ENCODE measurements at regions not wholly inside any gene's neighbourhood (a gene's known extent, or its start where the extent isn't known, plus 50 kb on each side); places are given as distances from the start of the nearest gene placed in this dataset.

GRCh38 chr11:37104380-37104779 is 506.3 kb upstream of the RAG2 start:
- DNase-seq (ENCODE audit: low read depth), result no peak

- DNase-seq (ENCODE audit: low read depth), result no peak
Measured at GRCh38 chr11:37100008-37100407, 502.0 kb upstream of the RAG2 start.

GRCh38 chr11:37092487-37092886 is 494.5 kb upstream of the RAG2 start:
- no peak for DNase-seq (ENCODE audit: low read depth)

GRCh38 chr11:37089439-37089838 is 491.4 kb upstream of the RAG2 start:
- no peak for DNase-seq (ENCODE audit: low read depth)

- DNase-seq (ENCODE audit: low read depth), result no peak
Measured at GRCh38 chr11:37088573-37088910, 490.5 kb upstream of the RAG2 start.

GRCh38 chr11:37087650-37088572 is 489.9 kb upstream of the RAG2 start:
- DNase-seq (ENCODE audit: low read depth), result no peak

GRCh38 chr11:37078521-37078920 is 480.5 kb upstream of the RAG2 start:
- no peak for DNase-seq (ENCODE audit: low read depth)

GRCh38 chr11:37076866-37077265 is 478.8 kb upstream of the RAG2 start:
- no peak for DNase-seq (ENCODE audit: low read depth)

- DNase-seq (ENCODE audit: low read depth), result no peak
Measured at GRCh38 chr11:37072538-37073055, 474.6 kb upstream of the RAG2 start.

- no peak for DNase-seq (ENCODE audit: low read depth)
Measured at GRCh38 chr11:37050311-37050710, 452.3 kb upstream of the RAG2 start.

- DNase-seq (ENCODE audit: low read depth), result no peak
Measured at GRCh38 chr11:37040921-37041320, 442.9 kb upstream of the RAG2 start.

- DNase-seq (ENCODE audit: low read depth), result no peak
Measured at GRCh38 chr11:37038911-37039310, 440.9 kb upstream of the RAG2 start.

- no peak for DNase-seq (ENCODE audit: low read depth)
Measured at GRCh38 chr11:37026741-37027140, 428.7 kb upstream of the RAG2 start.

- no peak for DNase-seq (ENCODE audit: low read depth)
Measured at GRCh38 chr11:37026326-37026725, 428.3 kb upstream of the RAG2 start.

- DNase-seq (ENCODE audit: low read depth), result no peak
Measured at GRCh38 chr11:37006563-37006962, 408.5 kb upstream of the RAG2 start.

- DNase-seq (ENCODE audit: low read depth), result no peak
Measured at GRCh38 chr11:37002831-37003230, 404.8 kb upstream of the RAG2 start.

GRCh38 chr11:36997656-36998055 is 399.6 kb upstream of the RAG2 start:
- no peak for DNase-seq (ENCODE audit: low read depth)

- peak; percentile 1 for DNase-seq (ENCODE audit: low read depth)
Measured at GRCh38 chr11:36996795-36997194, 398.8 kb upstream of the RAG2 start.

GRCh38 chr11:36994208-36994607 is 396.2 kb upstream of the RAG2 start:
- no peak for DNase-seq (ENCODE audit: low read depth)

GRCh38 chr11:36988556-36988955 is 390.5 kb upstream of the RAG2 start:
- no peak for DNase-seq (ENCODE audit: low read depth)

- no peak for DNase-seq (ENCODE audit: low read depth)
Measured at GRCh38 chr11:36985562-36985961, 387.5 kb upstream of the RAG2 start.

GRCh38 chr11:36976741-36977140 is 378.7 kb upstream of the RAG2 start:
- no peak for DNase-seq (ENCODE audit: low read depth)

GRCh38 chr11:36974771-36975170 is 376.7 kb upstream of the RAG2 start:
- no peak for DNase-seq (ENCODE audit: low read depth)

All from HT1080 (cell line).